Right ventricle myocardium superior (tissue), 1 donor: ENCODE measurements at regions not wholly inside any gene's neighbourhood (a gene's known extent, or its start where the extent isn't known, plus 50 kb on each side); places are given as distances from the start of the nearest gene placed in this dataset.
"Not testable (repeated sequence)": the region's sequence is repeated elsewhere in the genome, so short reads cannot be mapped to it uniquely, and the experiment has no call there.

Experiments
- ATAC-seq: fragments of 200-7000 bp; cut with Tn5 transposase; one replicate; pipeline ENCODE4 v1.9.1; 2020; ENCODE audit warnings: mild to moderate bottlenecking; ENCODE audit not compliant: poor library complexity
- DNase-seq: peaks from one replicate; pipeline ENCODE4 v3.0.0-alpha.2; 2020
- intact Hi-C: fragments of 100-400 bp; cut with DNase I; formaldehyde crosslinking; loops from one replicate; pipeline ENCODE4 v1.11.2; 2022
- donor health status: DM: no; HTN: yes; CAD: no; lungs with severe emphysema.

- intact Hi-C loops = no loop called here
- no peak for DNase-seq
- ATAC-seq = no peak
Measured at GRCh38 chr12:25771476-25771875, 187.0 kb upstream of the RASSF8 start.

GRCh38 chr12:25775968-25776367 is 182.5 kb upstream of the RASSF8 start:
- intact Hi-C loops = no loop called here
- ATAC-seq (no peak), DNase-seq (no peak)

DNA sequence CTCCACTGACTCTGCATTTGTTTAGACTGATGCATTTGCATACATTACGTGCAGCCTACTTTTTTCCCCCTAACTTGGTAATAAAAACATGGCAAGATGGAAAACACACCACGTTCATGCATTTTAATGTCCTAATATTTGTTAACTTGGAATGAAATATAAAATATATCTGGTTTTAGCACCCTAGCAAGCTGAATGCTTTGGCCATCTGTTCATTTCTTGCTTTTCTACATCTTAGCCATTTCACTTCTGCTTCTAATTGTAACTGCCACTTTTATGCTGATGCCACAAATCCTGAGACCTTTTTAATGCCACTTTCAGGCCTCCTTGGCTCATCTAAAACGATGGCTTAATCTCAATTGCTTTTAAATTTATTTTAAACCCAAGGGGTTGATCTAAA is 177.7 kb upstream of the RASSF8 start:
- DNase-seq (no peak), ATAC-seq (no peak)

DNA sequence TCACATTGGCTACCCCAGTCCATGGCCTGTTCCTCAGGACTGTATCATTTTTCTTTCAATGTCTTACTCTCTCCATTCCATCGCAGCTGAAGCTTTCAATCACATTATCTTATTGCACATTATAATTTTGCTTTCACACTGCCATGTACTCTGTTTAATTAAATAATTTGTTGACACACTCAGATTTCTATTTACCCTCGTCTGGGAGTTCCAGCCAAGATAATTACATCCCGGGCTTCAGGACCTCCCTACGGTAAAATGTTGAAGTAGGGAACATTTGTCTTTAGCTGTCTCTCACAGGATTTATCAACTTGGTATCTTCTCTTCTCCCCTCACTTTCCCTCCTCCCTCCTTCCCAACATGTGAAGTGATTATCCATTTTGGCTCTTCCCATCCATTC is 177.2 kb upstream of the RASSF8 start:
- intact Hi-C loops = no loop called here
- DNase-seq = no peak

More for the DNA sequence above, 177.7 kb upstream of the RASSF8 start:
- intact Hi-C loops = no loop called here

GRCh38 chr12:25783566-25783965 is 174.9 kb upstream of the RASSF8 start:
- ATAC-seq (no peak), DNase-seq (no peak)
- intact Hi-C loops = no loop called here

More for the DNA sequence above, 177.2 kb upstream of the RASSF8 start:
- no peak for ATAC-seq

DNA sequence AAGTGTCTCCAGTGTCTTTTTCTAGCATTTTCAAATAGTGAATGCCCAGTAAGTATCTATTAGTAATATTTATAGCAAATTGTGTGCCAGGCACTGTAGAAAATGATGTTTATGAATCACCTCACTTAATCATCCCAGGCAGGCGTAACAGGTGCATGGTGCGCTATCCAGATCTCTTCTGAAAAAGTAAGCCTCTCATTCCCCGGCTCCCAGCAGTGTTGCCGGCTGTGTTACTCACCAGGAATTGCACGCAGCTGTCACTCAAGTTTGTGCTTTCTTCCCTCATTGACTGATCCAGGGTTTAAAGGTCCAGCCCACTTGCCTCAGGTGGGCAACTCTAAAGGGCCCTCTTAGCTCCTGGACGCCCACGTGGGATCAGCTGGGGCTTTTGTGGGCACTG is 173.8 kb upstream of the RASSF8 start:
- ATAC-seq = no peak
- no peak for DNase-seq
- intact Hi-C loops = no loop called here

DNA sequence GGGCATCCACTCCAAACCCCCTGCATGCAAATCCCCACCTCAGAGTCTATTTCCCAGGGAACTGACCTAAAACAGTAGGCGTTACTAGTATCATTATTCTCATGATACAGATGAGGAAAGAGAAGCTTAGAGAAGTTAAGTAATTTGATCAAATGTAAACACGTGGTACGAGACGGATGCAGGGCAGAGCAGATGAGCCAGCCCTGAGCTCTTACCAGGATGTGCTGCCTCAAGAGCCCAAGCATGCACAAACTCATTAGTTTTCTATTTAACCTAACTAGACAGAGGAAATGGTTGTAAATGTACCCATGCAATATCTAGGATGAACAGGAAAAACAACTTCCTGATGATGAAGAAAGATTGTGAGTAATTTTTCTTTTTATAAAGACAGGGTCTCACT is 173.3 kb upstream of the RASSF8 start:
- no peak for DNase-seq
- no peak for ATAC-seq
- intact Hi-C loops = no loop called here

- no peak for DNase-seq
- no peak for ATAC-seq
- intact Hi-C loops = no loop called here
Measured at GRCh38 chr12:25787701-25788100, 170.8 kb upstream of the RASSF8 start.

- intact Hi-C loops = no loop called here
- DNase-seq (no peak), ATAC-seq (peak; percentile 35)
Measured at GRCh38 chr12:25788707-25789442, 169.6 kb upstream of the RASSF8 start.

- DNase-seq (no peak), ATAC-seq (peak; percentile 89)
- intact Hi-C loops = no loop called here
Measured at GRCh38 chr12:25789541-25789944, 168.9 kb upstream of the RASSF8 start.

GRCh38 chr12:25792031-25792430 is 166.5 kb upstream of the RASSF8 start:
- DNase-seq (no peak), ATAC-seq (no peak)
- intact Hi-C loops = no loop called here

GRCh38 chr12:25793196-25793595 is 165.3 kb upstream of the RASSF8 start:
- intact Hi-C loops = no loop called here
- ATAC-seq = no peak
- DNase-seq = no peak

GRCh38 chr12:25794571-25794970 is 163.9 kb upstream of the RASSF8 start:
- no peak for DNase-seq
- ATAC-seq = no peak
- intact Hi-C loops = no loop called here

DNA sequence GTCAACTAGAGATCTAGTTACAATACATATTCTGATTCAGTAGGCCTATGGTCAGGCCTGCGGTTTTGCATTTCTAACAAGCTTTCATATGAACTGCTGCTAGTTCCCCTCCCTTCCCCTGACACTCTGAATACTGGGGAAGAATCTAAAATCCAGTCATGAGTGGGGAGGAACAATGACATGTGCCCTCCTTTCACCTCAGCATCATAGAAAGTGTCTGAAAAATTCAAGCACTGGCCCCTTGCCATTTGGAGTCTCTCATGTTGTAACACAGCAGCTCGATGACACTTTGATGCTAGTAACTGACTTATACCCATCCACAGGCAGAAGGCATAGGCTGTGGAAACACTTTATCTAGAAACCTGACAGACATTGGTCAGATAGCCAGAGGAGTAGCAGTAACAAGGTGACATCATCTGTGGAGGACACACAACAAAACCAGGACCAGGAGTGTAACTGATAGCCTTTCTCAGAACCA is 161.9 kb upstream of the RASSF8 start:
- ATAC-seq (no peak), DNase-seq (no peak)
- intact Hi-C loops = no loop called here

DNA sequence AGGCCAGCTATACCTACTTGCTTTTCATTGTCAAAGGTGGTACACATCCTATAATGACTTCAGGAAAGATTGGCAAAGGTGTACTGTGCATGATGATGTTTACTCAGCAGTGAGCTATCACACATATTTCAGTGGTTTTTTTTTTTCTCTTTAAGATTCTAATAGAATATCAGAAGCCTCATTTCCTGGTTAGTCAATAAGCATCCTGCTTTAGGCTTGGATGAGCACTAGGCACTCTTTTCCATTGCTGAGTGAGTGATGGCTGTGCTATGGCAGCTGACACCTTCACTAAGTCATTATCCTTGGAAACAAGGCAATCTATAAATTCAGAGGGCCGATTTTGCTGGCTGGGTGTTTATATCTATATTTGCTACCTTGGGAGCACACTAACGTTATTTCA is 161.1 kb upstream of the RASSF8 start:
- no peak for DNase-seq
- intact Hi-C loops = no loop called here
- no peak for ATAC-seq

DNA sequence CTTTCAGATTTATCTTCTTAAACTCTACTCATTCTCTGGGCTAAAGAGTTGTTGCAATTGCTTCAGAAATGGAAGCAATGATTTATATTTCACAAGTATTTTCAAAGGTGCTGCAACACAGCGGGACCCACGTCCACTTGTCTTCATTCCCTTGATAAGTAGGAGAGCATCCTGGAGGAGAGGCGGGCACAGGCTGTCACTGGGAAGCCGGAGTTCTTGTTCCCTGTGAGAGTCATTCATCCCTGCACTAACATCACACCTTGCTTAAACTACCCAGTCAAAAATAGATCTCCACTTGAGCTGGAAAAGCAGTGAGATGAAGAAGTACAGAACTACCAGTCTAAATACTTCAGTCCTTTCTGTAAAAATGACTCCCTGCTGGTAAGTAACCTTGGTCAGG is 160.5 kb upstream of the RASSF8 start:
- intact Hi-C loops = no loop called here
- no peak for ATAC-seq
- DNase-seq = no peak

DNA sequence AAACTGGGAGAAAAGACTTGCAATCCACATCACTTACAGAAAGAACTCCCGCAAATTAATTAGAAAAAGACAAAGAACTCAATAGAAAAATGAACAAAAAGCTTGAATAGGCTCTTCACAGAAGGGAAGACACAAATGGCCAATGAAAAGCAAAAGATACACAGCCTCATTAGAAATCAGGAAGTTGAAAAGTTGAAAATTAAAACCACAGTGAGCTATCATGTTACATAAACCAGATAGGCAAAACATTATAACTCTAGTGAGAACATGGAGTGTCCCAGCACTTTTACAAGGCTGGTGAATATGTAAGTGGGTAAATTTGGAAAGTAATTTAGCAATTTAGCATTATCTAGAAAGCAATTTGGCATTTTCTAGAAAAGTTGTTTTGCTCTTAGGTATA is 158.4 kb upstream of the RASSF8 start:
- intact Hi-C loops = no loop called here
- ATAC-seq (no peak), DNase-seq (no peak)

DNA sequence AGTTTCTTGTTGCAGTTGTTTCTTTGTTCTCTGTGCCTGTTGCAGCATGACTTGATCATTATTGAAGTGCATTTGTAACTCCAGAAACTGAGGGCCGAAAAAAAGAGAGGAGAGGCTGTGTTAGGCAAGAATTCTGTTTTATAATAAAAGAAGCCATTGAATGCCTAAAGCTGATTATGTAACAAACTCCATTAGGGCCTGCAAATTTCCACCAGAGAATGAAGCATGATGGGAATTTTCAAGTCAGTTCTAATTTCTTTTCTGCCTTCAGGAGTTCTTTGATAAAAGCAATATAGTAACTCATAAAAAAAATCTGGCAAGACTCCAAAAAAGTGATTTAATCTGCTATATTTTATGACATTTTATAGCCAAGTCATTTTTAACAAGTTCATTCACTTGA is 156.7 kb upstream of the RASSF8 start:
- intact Hi-C loops = no loop called here
- DNase-seq = no peak
- ATAC-seq = no peak

- intact Hi-C loops = no loop called here
- DNase-seq (no peak), ATAC-seq (no peak)
Measured at GRCh38 chr12:25802143-25802542, 156.3 kb upstream of the RASSF8 start.

DNA sequence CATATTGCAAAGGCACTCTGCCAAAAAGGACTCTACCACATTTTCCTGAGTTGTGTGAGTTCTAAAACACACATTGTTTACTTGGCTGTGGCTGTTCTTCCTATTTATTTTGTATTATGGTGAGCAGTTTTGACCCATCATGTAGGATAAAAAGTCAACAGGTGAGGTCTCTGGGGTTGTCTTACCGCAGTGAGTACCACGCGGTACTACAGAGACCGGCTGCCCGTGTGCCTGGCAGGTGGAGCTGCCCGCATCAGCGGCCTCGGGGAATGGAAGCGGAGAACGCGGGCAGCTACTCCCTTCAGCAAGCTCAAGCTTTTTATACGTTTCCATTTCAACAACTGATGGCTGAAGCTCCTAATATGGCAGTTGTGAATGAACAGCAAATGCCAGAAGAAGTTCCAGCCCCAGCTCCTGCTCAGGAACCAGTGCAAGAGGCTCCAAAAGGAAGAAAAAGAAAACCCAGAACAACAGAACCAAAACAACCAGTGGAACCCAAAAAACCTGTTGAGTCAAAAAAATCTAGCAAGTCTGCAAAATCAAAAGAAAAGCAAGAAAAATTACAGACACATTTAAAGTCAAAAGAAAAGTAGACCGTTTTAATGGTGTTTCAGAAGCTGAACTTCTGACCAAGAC is 155.3 kb upstream of the RASSF8 start:
- intact Hi-C loops, ATAC-seq: not testable (repeated sequence)

More for the DNA sequence above, 155.3 kb upstream of the RASSF8 start:
- not testable (repeated sequence) for DNase-seq
